ENCODE measurements at regions not wholly inside any gene's neighbourhood (a gene's known extent, or its start where the extent isn't known, plus 50 kb on each side); places are given as distances from the start of the nearest gene placed in this dataset.

GRCh38 chr4:58510652-58511051 is 1400.5 kb upstream of the IGFBP7 start:
- H3K9ac ChIP-seq (ENCODE audit: low read depth, low read length) = no peak overlapping the region
- H3K36me3 ChIP-seq (ENCODE audit: control insufficient read depth, insufficient read depth, low read length) = no peaks in the 10 kb centered on the region
- no peaks in the 10 kb centered on the region for H3K27me3 ChIP-seq (ENCODE audit: control insufficient read depth, insufficient read depth, low read length)
- H3K9me3 ChIP-seq (ENCODE audit: control insufficient read depth, insufficient read depth, low read length) = no peaks in the 10 kb centered on the region
- H3K27ac ChIP-seq (ENCODE audit: low read depth, low read length) = no peak overlapping the region
- no peak overlapping the region for H3K4me3 ChIP-seq (ENCODE audit: low read depth, low read length)
- H3K4me1 ChIP-seq (ENCODE audit: control insufficient read depth, insufficient read depth, low read length) = peaks cover 12% of the 10 kb centered on the region

DNA sequence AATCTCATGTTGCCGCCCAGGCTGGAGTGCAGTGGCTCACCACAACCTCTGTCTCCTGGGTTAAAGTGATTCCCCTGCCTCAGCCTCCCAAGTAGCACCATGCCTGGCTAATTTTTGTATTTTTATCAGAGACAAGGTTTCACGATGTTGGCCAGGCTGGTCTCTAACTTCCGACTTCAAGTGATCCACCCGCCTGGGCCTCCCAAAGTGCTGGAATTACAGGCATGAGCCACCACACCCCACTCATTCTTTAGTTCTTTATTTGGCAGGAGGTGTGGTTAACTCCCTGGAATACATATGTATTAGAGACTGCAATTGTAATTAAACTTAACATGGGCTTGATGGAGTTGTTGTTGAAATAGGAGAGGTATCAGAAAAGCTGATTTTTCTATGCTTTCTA is 1396.9 kb upstream of the IGFBP7 start:
- Histone ChIP-seq H3K4me3 (ENCODE audit: low read depth, low read length) (no peak overlapping the region), H3K36me3 (ENCODE audit: control insufficient read depth, insufficient read depth, low read length) (no peaks in the 10 kb centered on the region), H3K27ac (ENCODE audit: low read depth, low read length) (no peak overlapping the region), H3K9me3 (ENCODE audit: control insufficient read depth, insufficient read depth, low read length) (no peaks in the 10 kb centered on the region), H3K4me1 (ENCODE audit: control insufficient read depth, insufficient read depth, low read length) (0 out of 2 replicates have a peak, but pooled peaks cover 3% of the 10 kb centered on the region), H3K27me3 (ENCODE audit: control insufficient read depth, insufficient read depth, low read length) (no peaks in the 10 kb centered on the region), H3K9ac (ENCODE audit: low read depth, low read length) (no peak overlapping the region)

GRCh38 chr4:58502839-58503238 is 1392.7 kb upstream of the IGFBP7 start:
- H3K9ac ChIP-seq (ENCODE audit: low read depth, low read length) = no peak overlapping the region
- no peaks in the 10 kb centered on the region for H3K9me3 ChIP-seq (ENCODE audit: control insufficient read depth, insufficient read depth, low read length)
- H3K36me3 ChIP-seq (ENCODE audit: control insufficient read depth, insufficient read depth, low read length) = no peaks in the 10 kb centered on the region
- H3K4me1 ChIP-seq (ENCODE audit: control insufficient read depth, insufficient read depth, low read length) = peaks cover 3% of the 10 kb centered on the region; the same call in 1 of the 2 replicates
- H3K4me3 ChIP-seq (ENCODE audit: low read depth, low read length) = no peak overlapping the region
- H3K27me3 ChIP-seq (ENCODE audit: control insufficient read depth, insufficient read depth, low read length) = no peaks in the 10 kb centered on the region
- no peak overlapping the region for H3K27ac ChIP-seq (ENCODE audit: low read depth, low read length)

- H3K4me3 ChIP-seq (ENCODE audit: low read depth, low read length) = no peak overlapping the region
- peaks cover 12% of the 10 kb centered on the region for H3K4me1 ChIP-seq (ENCODE audit: control insufficient read depth, insufficient read depth, low read length)
- peaks cover 10% of the 10 kb centered on the region; the same call in 1 of the 2 replicates for H3K9me3 ChIP-seq (ENCODE audit: control insufficient read depth, insufficient read depth, low read length)
- H3K27ac ChIP-seq (ENCODE audit: low read depth, low read length) = no peak overlapping the region
- no peaks in the 10 kb centered on the region for H3K27me3 ChIP-seq (ENCODE audit: control insufficient read depth, insufficient read depth, low read length)
- H3K36me3 ChIP-seq (ENCODE audit: control insufficient read depth, insufficient read depth, low read length) = no peaks in the 10 kb centered on the region
- H3K9ac ChIP-seq (ENCODE audit: low read depth, low read length) = no peak overlapping the region
These were observed 1389.0 kb upstream of the IGFBP7 start for GRCh38 chr4:58499182-58499581.

DNA sequence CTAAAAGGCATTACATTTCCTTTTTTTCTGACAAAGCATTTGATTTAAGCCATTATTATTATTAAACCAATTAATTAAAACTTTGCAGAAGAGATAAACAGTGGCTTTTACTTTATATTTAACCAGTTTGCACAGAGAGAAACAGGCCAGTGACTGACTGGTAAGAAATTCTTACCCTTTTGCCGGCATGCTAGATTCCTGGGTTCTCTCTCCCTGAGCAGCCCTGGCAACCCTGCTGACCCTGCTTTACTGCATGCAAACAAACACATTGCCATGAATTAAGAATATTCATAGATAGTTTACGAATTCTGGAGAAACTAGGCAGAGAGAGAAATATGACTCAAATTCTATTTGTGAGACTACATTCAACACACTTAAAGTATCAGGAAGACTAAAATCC is 1381.4 kb upstream of the IGFBP7 start:
- Histone ChIP-seq H3K27me3 (ENCODE audit: control insufficient read depth, insufficient read depth, low read length) (no peaks in the 10 kb centered on the region), H3K9me3 (ENCODE audit: control insufficient read depth, insufficient read depth, low read length) (peaks cover 18% of the 10 kb centered on the region), H3K4me1 (ENCODE audit: control insufficient read depth, insufficient read depth, low read length) (peaks cover 21% of the 10 kb centered on the region), H3K36me3 (ENCODE audit: control insufficient read depth, insufficient read depth, low read length) (no peaks in the 10 kb centered on the region), H3K9ac (ENCODE audit: low read depth, low read length) (no peak overlapping the region), H3K4me3 (ENCODE audit: low read depth, low read length) (no peak overlapping the region), H3K27ac (ENCODE audit: low read depth, low read length) (no peak overlapping the region)

- H3K36me3 ChIP-seq (ENCODE audit: control insufficient read depth, insufficient read depth, low read length) = no peaks in the 10 kb centered on the region
- no peak overlapping the region for H3K4me3 ChIP-seq (ENCODE audit: low read depth, low read length)
- no peaks in the 10 kb centered on the region for H3K27me3 ChIP-seq (ENCODE audit: control insufficient read depth, insufficient read depth, low read length)
- H3K9me3 ChIP-seq (ENCODE audit: control insufficient read depth, insufficient read depth, low read length) = no peaks in the 10 kb centered on the region
- no peak overlapping the region for H3K27ac ChIP-seq (ENCODE audit: low read depth, low read length)
- no peaks in the 10 kb centered on the region for H3K4me1 ChIP-seq (ENCODE audit: control insufficient read depth, insufficient read depth, low read length)
- no peak overlapping the region for H3K9ac ChIP-seq (ENCODE audit: low read depth, low read length)
These were observed 1367.8 kb upstream of the IGFBP7 start for GRCh38 chr4:58477950-58478349.

DNA sequence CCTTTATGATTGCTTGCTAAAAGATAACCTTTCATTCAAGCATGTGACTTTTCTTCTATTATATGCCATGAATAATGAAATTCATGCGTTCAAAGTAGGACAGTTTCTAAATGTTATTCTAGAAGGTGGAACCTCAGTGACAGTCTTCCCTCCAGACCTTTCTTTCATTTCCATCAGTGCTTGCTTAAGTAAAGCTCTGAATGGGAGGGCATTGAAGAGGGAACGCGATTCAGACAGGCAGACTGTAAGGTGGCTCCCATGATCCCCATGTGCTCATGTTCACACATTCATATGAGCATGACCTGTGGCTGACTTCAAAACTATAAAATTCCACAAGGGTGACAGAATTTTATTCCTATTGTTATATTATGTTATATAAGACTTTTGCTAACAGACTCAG is 1367.3 kb upstream of the IGFBP7 start:
- no peaks in the 10 kb centered on the region for H3K27me3 ChIP-seq (ENCODE audit: control insufficient read depth, insufficient read depth, low read length)
- H3K36me3 ChIP-seq (ENCODE audit: control insufficient read depth, insufficient read depth, low read length) = no peaks in the 10 kb centered on the region
- H3K4me1 ChIP-seq (ENCODE audit: control insufficient read depth, insufficient read depth, low read length) = no peaks in the 10 kb centered on the region
- no peak overlapping the region for H3K4me3 ChIP-seq (ENCODE audit: low read depth, low read length)
- no peak overlapping the region for H3K27ac ChIP-seq (ENCODE audit: low read depth, low read length)
- no peak overlapping the region for H3K9ac ChIP-seq (ENCODE audit: low read depth, low read length)
- H3K9me3 ChIP-seq (ENCODE audit: control insufficient read depth, insufficient read depth, low read length) = no peaks in the 10 kb centered on the region

- Histone ChIP-seq H3K27me3 (ENCODE audit: control insufficient read depth, insufficient read depth, low read length) (no peaks in the 10 kb centered on the region), H3K9me3 (ENCODE audit: control insufficient read depth, insufficient read depth, low read length) (no peaks in the 10 kb centered on the region), H3K9ac (ENCODE audit: low read depth, low read length) (no peak overlapping the region), H3K4me3 (ENCODE audit: low read depth, low read length) (no peak overlapping the region), H3K36me3 (ENCODE audit: control insufficient read depth, insufficient read depth, low read length) (no peaks in the 10 kb centered on the region), H3K27ac (ENCODE audit: low read depth, low read length) (no peak overlapping the region), H3K4me1 (ENCODE audit: control insufficient read depth, insufficient read depth, low read length) (no peaks in the 10 kb centered on the region)
These were observed 1364.9 kb upstream of the IGFBP7 start for GRCh38 chr4:58475097-58475496.

DNA sequence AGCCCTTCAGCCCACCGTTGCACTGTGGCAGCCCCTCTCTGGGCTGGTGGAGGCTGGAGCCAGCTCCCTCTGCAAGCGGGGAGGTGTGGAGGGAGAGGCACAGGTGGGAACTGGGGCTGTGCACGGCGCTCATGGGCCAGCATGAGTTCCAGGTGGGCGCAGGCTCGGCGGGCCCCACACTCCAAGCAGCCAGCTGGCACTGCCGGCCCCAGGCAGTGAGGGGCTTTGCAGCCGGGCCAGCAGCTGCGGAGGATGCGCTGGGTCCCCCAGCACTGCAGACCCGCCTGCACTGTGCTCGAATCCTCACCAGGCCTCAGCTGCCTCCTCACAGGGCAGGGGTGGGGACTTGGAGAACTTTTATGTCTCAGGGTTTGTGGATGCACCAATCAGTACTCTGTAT is 1354.8 kb upstream of the IGFBP7 start:
- no peak overlapping the region for H3K27ac ChIP-seq (ENCODE audit: low read depth, low read length)
- no peaks in the 10 kb centered on the region for H3K27me3 ChIP-seq (ENCODE audit: control insufficient read depth, insufficient read depth, low read length)

GRCh38 chr4:58456727-58457384 is 1346.7 kb upstream of the IGFBP7 start:
- Histone ChIP-seq H3K9me3 (ENCODE audit: control insufficient read depth, insufficient read depth, low read length) (no peaks in the 10 kb centered on the region; the same call in 1 of the 2 replicates), H3K9ac (ENCODE audit: low read depth, low read length) (no peak overlapping the region), H3K27me3 (ENCODE audit: control insufficient read depth, insufficient read depth, low read length) (no peaks in the 10 kb centered on the region), H3K27ac (ENCODE audit: low read depth, low read length) (no peak overlapping the region), H3K4me1 (ENCODE audit: control insufficient read depth, insufficient read depth, low read length) (no peaks in the 10 kb centered on the region), H3K4me3 (ENCODE audit: low read depth, low read length) (no peak overlapping the region), H3K36me3 (ENCODE audit: control insufficient read depth, insufficient read depth, low read length) (no peaks in the 10 kb centered on the region)

More for the DNA sequence above, 1354.8 kb upstream of the IGFBP7 start:
- H3K9ac ChIP-seq (ENCODE audit: low read depth, low read length) = no peak overlapping the region
- no peaks in the 10 kb centered on the region for H3K36me3 ChIP-seq (ENCODE audit: control insufficient read depth, insufficient read depth, low read length)
- no peaks in the 10 kb centered on the region for H3K4me1 ChIP-seq (ENCODE audit: control insufficient read depth, insufficient read depth, low read length)
- no peaks in the 10 kb centered on the region; the same call in 1 of the 2 replicates for H3K9me3 ChIP-seq (ENCODE audit: control insufficient read depth, insufficient read depth, low read length)
- no peak overlapping the region for H3K4me3 ChIP-seq (ENCODE audit: low read depth, low read length)

GRCh38 chr4:58453956-58454355 is 1343.8 kb upstream of the IGFBP7 start:
- Histone ChIP-seq H3K4me1 (ENCODE audit: control insufficient read depth, insufficient read depth, low read length) (no peaks in the 10 kb centered on the region), H3K27ac (ENCODE audit: low read depth, low read length) (no peak overlapping the region), H3K36me3 (ENCODE audit: control insufficient read depth, insufficient read depth, low read length) (no peaks in the 10 kb centered on the region), H3K9me3 (ENCODE audit: control insufficient read depth, insufficient read depth, low read length) (no peaks in the 10 kb centered on the region; the same call in 1 of the 2 replicates), H3K4me3 (ENCODE audit: low read depth, low read length) (no peak overlapping the region), H3K27me3 (ENCODE audit: control insufficient read depth, insufficient read depth, low read length) (no peaks in the 10 kb centered on the region), H3K9ac (ENCODE audit: low read depth, low read length) (no peak overlapping the region)

Measured in HUES48 (cell line).